H9 (cell line): ENCODE measurements at regions not wholly inside any gene's neighbourhood (a gene's known extent, or its start where the extent isn't known, plus 50 kb on each side); places are given as distances from the start of the nearest gene placed in this dataset.

Source experiments
- DNase-seq: peaks from one replicate; pipeline ENCODE4 v3.0.0-alpha.2; 2017
- H2AFZ ChIP-seq: one replicate; pipeline ENCODE4 v1.6.1; 2013; ENCODE audit warnings: mild to moderate bottlenecking, low read length, control low read depth, moderate library complexity
- H2AK5ac ChIP-seq: 2 replicates; pipeline ENCODE4 v1.6.1; 2013; ENCODE audit warnings: low read length, control low read depth, mixed read lengths; ENCODE audit not compliant: insufficient read length
- H2BK120ac ChIP-seq: one replicate; pipeline ENCODE4 v1.6.1; 2013; ENCODE audit warnings: low read depth, mild to moderate bottlenecking, low read length, control low read depth, inconsistent platforms; ENCODE audit not compliant: poor library complexity, severe bottlenecking
- H2BK12ac ChIP-seq: 2 replicates; pipeline ENCODE4 v1.6.1; 2013; ENCODE audit warnings: low read length, control low read depth, mixed read lengths, low read depth; ENCODE audit not compliant: insufficient read length
- H2BK15ac ChIP-seq: 2 replicates; pipeline ENCODE4 v1.6.1; 2013; ENCODE audit warnings: low read depth, low read length, control low read depth
- H2BK20ac ChIP-seq: one replicate; pipeline ENCODE4 v1.6.1; 2013; ENCODE audit warnings: low read depth, mild to moderate bottlenecking, low read length, control low read depth, inconsistent platforms; ENCODE audit not compliant: poor library complexity, severe bottlenecking
- H2BK5ac ChIP-seq: 2 replicates; pipeline ENCODE4 v1.6.1; 2013; ENCODE audit warnings: low read length, control low read depth, mixed read lengths; ENCODE audit not compliant: insufficient read length
- H3K14ac ChIP-seq: 2 replicates; pipeline ENCODE4 v1.6.1; 2013; ENCODE audit warnings: low read length, control low read depth; ENCODE audit not compliant: insufficient read depth
- H3K18ac ChIP-seq: 2 replicates; pipeline ENCODE4 v1.6.1; 2013; ENCODE audit warnings: low read depth, mild to moderate bottlenecking, mixed read lengths, low read length, control low read depth; ENCODE audit not compliant: insufficient read length
- H3K23ac ChIP-seq: 2 replicates; pipeline ENCODE4 v1.6.1; 2013; ENCODE audit warnings: low read length, control low read depth, mixed read lengths, low read depth; ENCODE audit not compliant: insufficient read length
- H3K23me2 ChIP-seq: 2 replicates; pipeline ENCODE4 v1.6.1; 2013; ENCODE audit warnings: low read depth, mild to moderate bottlenecking, mixed read lengths, low read length, control low read depth; ENCODE audit not compliant: insufficient read length, poor library complexity, severe bottlenecking
- H3K27ac ChIP-seq: 2 replicates; pipeline ENCODE4 v1.5.1; 2013; ENCODE audit warnings: low read length, control low read depth, mixed read lengths, low read depth; ENCODE audit not compliant: insufficient read length
- H3K27me3 ChIP-seq: 2 replicates; pipeline ENCODE4 v1.6.1; 2013; ENCODE audit warnings: low read length, control low read depth, inconsistent platforms; ENCODE audit not compliant: insufficient read depth
- H3K4ac ChIP-seq: 2 replicates; pipeline ENCODE4 v1.6.1; 2013; ENCODE audit warnings: low read depth, mild to moderate bottlenecking, control low read depth, inconsistent platforms, low read length, moderate library complexity
- H3K4me1 ChIP-seq: 2 replicates; pipeline ENCODE4 v1.6.1; 2013; ENCODE audit warnings: low read length, control low read depth, inconsistent platforms; ENCODE audit not compliant: insufficient read depth
- H3K4me2 ChIP-seq: 2 replicates; pipeline ENCODE4 v1.6.1; 2013; ENCODE audit warnings: low read length, control low read depth, mixed read lengths; ENCODE audit not compliant: insufficient read length, insufficient read depth
- H3K56ac ChIP-seq: 2 replicates; pipeline ENCODE4 v1.6.1; 2013; ENCODE audit warnings: low read depth, mild to moderate bottlenecking, mixed read lengths, low read length, control low read depth; ENCODE audit not compliant: insufficient read length
- H3K79me1 ChIP-seq: 2 replicates; pipeline ENCODE4 v1.6.1; 2013; ENCODE audit warnings: low read depth, mild to moderate bottlenecking, moderate library complexity, low read length, control low read depth, inconsistent platforms; ENCODE audit not compliant: insufficient read depth, poor library complexity, severe bottlenecking
- H3K79me2 ChIP-seq: 2 replicates; pipeline ENCODE4 v1.6.1; 2013; ENCODE audit warnings: low read length, control low read depth, inconsistent platforms; ENCODE audit not compliant: insufficient read depth
- H3K9ac ChIP-seq: 2 replicates; pipeline ENCODE4 v1.6.1; 2013; ENCODE audit warnings: low read length, control low read depth, mixed read lengths; ENCODE audit not compliant: insufficient read length; ENCODE audit errors: extremely low read depth
- H3K9me3 ChIP-seq: one replicate; pipeline ENCODE4 v1.6.1; 2013; ENCODE audit warnings: low read depth, low read length, inconsistent platforms; ENCODE audit not compliant: control insufficient read depth
- H3T11ph ChIP-seq: one replicate; pipeline ENCODE4 v1.6.1; 2013; ENCODE audit warnings: mild to moderate bottlenecking, low read length, control low read depth, inconsistent platforms
- H4K20me1 ChIP-seq: one replicate; pipeline ENCODE4 v1.6.1; 2013; ENCODE audit not compliant: control insufficient read depth, insufficient read length, insufficient read depth
- H4K5ac ChIP-seq: 2 replicates; pipeline ENCODE4 v1.6.1; 2013; ENCODE audit warnings: low read depth, mild to moderate bottlenecking, mixed read lengths, low read length, control low read depth; ENCODE audit not compliant: insufficient read length
- H4K8ac ChIP-seq: replicated peaks from 2 replicates; pipeline ENCODE4 v1.6.1; 2013; ENCODE audit warnings: low read length, control low read depth, mixed read lengths, low read depth; ENCODE audit not compliant: insufficient read length
- H4K91ac ChIP-seq: 2 replicates; pipeline ENCODE4 v1.6.1; 2013; ENCODE audit warnings: low read depth, mild to moderate bottlenecking, moderate library complexity, mixed read lengths, low read length, control low read depth; ENCODE audit not compliant: insufficient read length
- H3K27ac Mint-ChIP-seq, 3 experiments: 2 replicates in 2 of 3; 3 replicates in 1 of 3; pipeline ENCODE4 v1.8.0; 2020 to 2021; ENCODE audit warnings: mixed read lengths in 3 of 3, mild to moderate bottlenecking in 1 of 3, moderate library complexity in 1 of 3
- H3K27me3 Mint-ChIP-seq: 2 replicates; pipeline ENCODE4 v1.8.0; 2021; ENCODE audit warnings: low read depth, mild to moderate bottlenecking, moderate library complexity, mixed read lengths
- H3K36me3 Mint-ChIP-seq, 3 experiments: 2 replicates in 2 of 3; 3 replicates in 1 of 3; pipeline ENCODE4 v1.8.0; 2020 to 2021; ENCODE audit warnings: low read depth in 3 of 3, mixed read lengths in 3 of 3; ENCODE audit not compliant: insufficient read depth in 1 of 3
- H3K4me1 Mint-ChIP-seq, 2 experiments: 2 replicates each; pipeline ENCODE4 v1.8.0; 2020; ENCODE audit warnings: mixed read lengths in 2 of 2
- H3K4me3 Mint-ChIP-seq, 2 experiments: 2 replicates in 1 of 2; 3 replicates in 1 of 2; pipeline ENCODE4 v1.8.0; 2020 to 2021; ENCODE audit warnings: mild to moderate bottlenecking in 2 of 2, mixed read lengths in 2 of 2, moderate library complexity in 1 of 2
- H3K9me3 Mint-ChIP-seq, 2 experiments: 2 replicates in 1 of 2; 3 replicates in 1 of 2; pipeline ENCODE4 v1.8.0; 2020; ENCODE audit warnings: mild to moderate bottlenecking in 2 of 2, mixed read lengths in 2 of 2, moderate library complexity in 1 of 2
- WGBS: extraction: QIAGEN DNeasy Blood & Tissue Kit; methylation state at CpG from one replicate; pipeline ENCODE4 v1.1.7; 2013; ENCODE audit warnings: missing lambda C conversion rate, low lambda C conversion rate, mixed read lengths; ENCODE audit not compliant: insufficient read length; ENCODE audit errors: extremely low coverage; 5-methylcytosine and 5-hydroxymethylcytosine counted together
- TF ChIP-seq, protein P1 (sequence below): fragments of 200-600 bp; sonication (generic); conservative IDR thresholded peaks from 3 replicates; pipeline ENCODE4 v1.8.0; 2021; ENCODE audit warnings: antibody characterized with exemption, mild to moderate bottlenecking

GRCh38 chrX:9205599-9206223 lies 171.8 kb upstream of the FAM9B start:
- Histone ChIP-seq H3K27ac (no peak overlapping the region), H3K4me1 (peaks cover 7% of the 10 kb centered on the region), H2BK15ac (no peak overlapping the region), H4K91ac (no peak overlapping the region), H3K9ac (no peak overlapping the region), H2BK5ac (no peak overlapping the region), H3K79me1 (no peaks in the 10 kb centered on the region), H3K23me2 (no peaks in the 10 kb centered on the region), H3K18ac (no peak overlapping the region), H2AFZ (no peak overlapping the region), H2BK20ac (no peak overlapping the region), H3K4ac (no peak overlapping the region), H3K79me2 (no peaks in the 10 kb centered on the region), H3K9me3 (no peaks in the 10 kb centered on the region), H4K8ac (no peak overlapping the region), H3K56ac (no peak overlapping the region), H3K27me3 (no peaks in the 10 kb centered on the region), H2BK12ac (no peak overlapping the region), H3K14ac (no peak overlapping the region), H2AK5ac (no peak overlapping the region), H3T11ph (no peak overlapping the region), H2BK120ac (no peak overlapping the region), H3K23ac (no peak overlapping the region), H4K20me1 (no peaks in the 10 kb centered on the region), H4K5ac (no peak overlapping the region), H3K4me2 (no peak overlapping the region)
- peaks cover 14 to 17% of the 10 kb centered on the region in 2 experiments for H3K4me1 Mint-ChIP-seq
- DNase-seq: no peak
- H3K4me3 Mint-ChIP-seq: no peak overlapping the region
- no peak overlapping the region; a peak in 2 of 7 replicates for H3K27ac Mint-ChIP-seq
- TF ChIP-seq, protein P1, sequence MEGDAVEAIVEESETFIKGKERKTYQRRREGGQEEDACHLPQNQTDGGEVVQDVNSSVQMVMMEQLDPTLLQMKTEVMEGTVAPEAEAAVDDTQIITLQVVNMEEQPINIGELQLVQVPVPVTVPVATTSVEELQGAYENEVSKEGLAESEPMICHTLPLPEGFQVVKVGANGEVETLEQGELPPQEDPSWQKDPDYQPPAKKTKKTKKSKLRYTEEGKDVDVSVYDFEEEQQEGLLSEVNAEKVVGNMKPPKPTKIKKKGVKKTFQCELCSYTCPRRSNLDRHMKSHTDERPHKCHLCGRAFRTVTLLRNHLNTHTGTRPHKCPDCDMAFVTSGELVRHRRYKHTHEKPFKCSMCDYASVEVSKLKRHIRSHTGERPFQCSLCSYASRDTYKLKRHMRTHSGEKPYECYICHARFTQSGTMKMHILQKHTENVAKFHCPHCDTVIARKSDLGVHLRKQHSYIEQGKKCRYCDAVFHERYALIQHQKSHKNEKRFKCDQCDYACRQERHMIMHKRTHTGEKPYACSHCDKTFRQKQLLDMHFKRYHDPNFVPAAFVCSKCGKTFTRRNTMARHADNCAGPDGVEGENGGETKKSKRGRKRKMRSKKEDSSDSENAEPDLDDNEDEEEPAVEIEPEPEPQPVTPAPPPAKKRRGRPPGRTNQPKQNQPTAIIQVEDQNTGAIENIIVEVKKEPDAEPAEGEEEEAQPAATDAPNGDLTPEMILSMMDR: no peak
- H3K27me3 Mint-ChIP-seq: peaks cover 3% of the 10 kb centered on the region; the same call in 1 of the 2 replicates
- peaks cover 0 to 33% of the 10 kb centered on the region in 2 experiments; a peak in 2 of 5 replicates for H3K9me3 Mint-ChIP-seq
- WGBS: no CpG with 5 or more reads among the region's 8 CpGs
- H3K36me3 Mint-ChIP-seq: peaks cover 0 to 7% (median 0%) of the 10 kb centered on the region in 3 experiments; a peak in 2 of 7 replicates
